Urothelium cell line (cell line): ENCODE measurements at regions not wholly inside any gene's neighbourhood (a gene's known extent, or its start where the extent isn't known, plus 50 kb on each side); places are given as distances from the start of the nearest gene placed in this dataset.
"Not testable (repeated sequence)": the region's sequence is repeated elsewhere in the genome, so short reads cannot be mapped to it uniquely, and the experiment has no call there.

Experiments used
- DNase-seq: peaks from one replicate; pipeline ENCODE4 v3.0.0; 2011; ENCODE audit warnings: low spot score, mixed read lengths
- FAIRE-seq: peaks from 2 replicates; lab custom pipeline; 2011; peaks lifted over from hg19 to GRCh38; lab: Jason Lieb, UNC

GRCh38 chr10:53664282-53665019 lies 891.9 kb upstream of the MBL2 start:
- FAIRE-seq, result no peak
- peak; percentile 11 for DNase-seq

GRCh38 chr10:53650794-53651193 lies 878.2 kb upstream of the MBL2 start:
- DNase-seq (no peak), FAIRE-seq (no peak)

DNA sequence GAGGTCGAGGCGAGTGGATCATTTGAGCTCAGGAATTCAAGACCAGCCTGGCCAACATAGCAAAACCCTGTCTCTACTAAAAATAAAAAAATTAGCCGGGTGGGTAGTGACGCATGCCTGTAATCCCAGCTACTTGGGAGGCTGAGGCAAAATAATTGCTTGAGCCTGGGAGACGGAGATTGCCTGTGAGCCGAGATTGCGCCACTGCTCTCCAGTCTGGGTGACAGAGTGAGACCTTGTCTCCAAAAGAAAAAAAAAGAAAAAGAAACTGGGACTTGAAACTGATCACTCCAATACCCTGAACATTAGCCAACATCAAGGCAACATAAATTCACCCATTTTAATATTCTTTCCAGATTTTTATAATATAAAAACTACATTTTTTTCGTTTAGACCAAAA lies 874.6 kb upstream of the MBL2 start:
- not testable (repeated sequence) for DNase-seq, FAIRE-seq

DNA sequence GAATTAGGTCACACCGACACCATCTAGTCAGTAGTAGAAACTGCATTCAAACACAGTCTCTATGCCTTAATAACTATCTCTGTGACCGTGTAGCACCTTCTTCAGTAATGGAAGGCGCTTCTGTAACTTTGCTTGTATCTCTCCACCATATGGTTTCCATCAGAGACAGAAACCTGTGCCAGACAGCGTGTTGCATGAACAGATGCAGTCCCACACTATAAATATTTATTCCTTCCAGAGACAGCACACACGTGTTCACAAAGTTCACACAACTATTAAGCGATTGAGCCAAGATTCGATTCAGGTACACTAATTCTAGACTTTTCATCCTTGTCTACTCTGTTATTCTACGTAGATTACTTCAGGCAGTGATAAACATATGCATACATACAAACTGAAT lies 873.9 kb upstream of the MBL2 start:
- FAIRE-seq (no peak), DNase-seq (no peak)

- DNase-seq (no peak), FAIRE-seq (no peak)
Observed at GRCh38 chr10:53645951-53646350, 873.4 kb upstream of the MBL2 start.

GRCh38 chr10:53638006-53638405 lies 865.4 kb upstream of the MBL2 start:
- FAIRE-seq, result no peak
- DNase-seq, result no peak

DNA sequence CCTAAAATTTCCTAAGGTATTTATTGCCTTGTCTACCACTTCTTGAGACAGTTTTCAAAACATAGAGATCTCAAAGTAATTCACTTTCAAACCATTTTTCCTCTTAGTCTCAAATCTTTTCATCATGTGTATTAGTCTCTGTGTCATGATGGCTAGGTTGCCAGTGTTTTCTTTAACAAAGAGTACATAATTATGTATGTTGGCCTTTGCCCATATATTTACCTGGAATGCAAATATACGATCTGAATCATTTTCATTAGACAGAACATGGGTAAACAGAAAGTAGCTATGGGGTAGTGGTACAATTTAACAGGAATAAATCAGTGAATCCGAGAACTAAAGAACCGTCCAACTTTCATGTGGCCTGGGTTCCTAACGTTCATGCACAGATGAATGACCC lies 852.1 kb upstream of the MBL2 start:
- DNase-seq (no peak), FAIRE-seq (no peak)

DNA sequence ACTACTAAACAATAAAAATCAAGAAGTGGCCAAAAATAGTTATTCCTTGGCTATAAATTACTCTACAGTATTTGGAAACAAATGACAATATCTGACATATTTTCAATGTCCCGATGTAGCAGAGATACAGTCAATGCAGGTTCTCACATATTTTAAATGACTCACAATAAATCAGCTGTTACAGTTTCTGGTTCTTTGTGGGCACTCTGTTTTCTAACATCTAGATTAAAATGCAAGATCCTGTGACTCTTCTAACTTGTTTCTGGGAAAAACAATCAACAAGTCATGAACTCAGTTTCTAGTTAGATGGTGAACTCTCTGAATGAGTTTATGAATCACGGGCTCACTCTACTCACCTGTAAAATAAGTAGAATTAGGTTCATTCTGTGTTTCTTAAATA lies 849.6 kb upstream of the MBL2 start:
- DNase-seq (no peak), FAIRE-seq (no peak)

GRCh38 chr10:53619671-53620070 lies 847.1 kb upstream of the MBL2 start:
- peak; percentile 12 for DNase-seq
- no peak for FAIRE-seq

DNA sequence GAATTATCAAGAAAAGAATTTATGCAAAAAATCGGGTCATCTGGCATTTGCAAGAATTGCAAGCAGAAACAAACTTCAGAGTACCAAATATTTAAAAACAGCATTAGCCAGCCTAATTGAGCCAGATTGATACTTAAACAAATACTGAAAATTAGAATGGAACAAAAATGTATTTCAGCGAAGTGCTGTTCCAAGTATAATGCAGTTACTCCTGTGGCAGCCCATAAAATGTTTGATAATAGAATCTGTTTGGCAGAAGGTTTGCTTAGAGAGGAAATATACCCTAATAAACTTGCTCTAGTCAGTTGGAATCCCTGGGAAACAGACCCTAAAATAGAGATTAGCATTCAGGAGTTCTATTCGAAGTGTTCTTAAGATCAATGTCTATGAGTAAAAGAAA lies 835.1 kb upstream of the MBL2 start:
- DNase-seq (no peak), FAIRE-seq (no peak)

DNA sequence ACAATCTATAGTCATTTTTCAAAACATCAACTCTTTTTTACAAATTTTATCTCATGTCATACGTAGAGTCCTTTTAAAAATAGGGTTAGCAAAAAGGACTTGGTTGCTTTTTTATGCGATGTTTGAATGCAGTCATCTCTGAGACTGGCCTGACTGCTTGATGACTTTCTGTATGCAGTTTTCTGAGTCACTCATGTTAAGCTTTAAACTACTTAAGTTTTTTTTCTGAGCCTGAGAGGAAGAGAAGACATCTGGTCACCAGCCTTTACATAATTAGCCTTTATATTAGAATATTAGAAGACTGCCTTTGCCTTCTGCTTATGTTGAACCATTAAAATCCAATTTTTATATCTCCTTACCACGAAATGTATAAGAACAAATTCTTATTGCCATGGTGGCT lies 834.4 kb upstream of the MBL2 start:
- no peak for DNase-seq
- FAIRE-seq, result no peak

GRCh38 chr10:53601260-53601875 lies 828.8 kb upstream of the MBL2 start:
- FAIRE-seq (peak; percentile 67), DNase-seq (peak; percentile 26)

GRCh38 chr10:53598914-53599313 lies 826.3 kb upstream of the MBL2 start:
- DNase-seq (peak; percentile 40), FAIRE-seq (no peak)

- no peak for FAIRE-seq
- DNase-seq, result no peak
Observed at GRCh38 chr10:53597835-53598251, 825.3 kb upstream of the MBL2 start.

- FAIRE-seq (no peak), DNase-seq (no peak)
Observed at GRCh38 chr10:53580465-53580864, 807.9 kb upstream of the MBL2 start.

GRCh38 chr10:53579773-53580172 lies 807.2 kb upstream of the MBL2 start:
- FAIRE-seq (no peak), DNase-seq (no peak)

DNA sequence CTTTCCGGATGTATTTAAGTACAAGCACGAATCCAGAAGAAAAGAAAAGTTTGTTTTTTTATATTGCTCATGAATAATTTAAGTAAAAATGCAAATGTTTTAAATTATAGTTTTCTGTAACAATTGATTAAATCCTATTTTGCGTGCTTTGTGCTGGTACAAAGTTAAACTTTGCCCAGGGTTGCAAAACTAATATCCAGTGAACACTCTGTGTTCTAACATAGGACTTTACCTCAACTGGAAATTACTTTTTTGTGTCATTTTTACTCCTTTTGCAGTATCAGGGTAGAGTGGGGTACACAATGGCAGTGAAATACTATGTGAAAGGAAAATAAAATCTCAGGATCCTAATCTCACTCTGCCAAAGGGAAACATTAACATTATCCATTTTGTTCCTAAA lies 801.4 kb upstream of the MBL2 start:
- FAIRE-seq (no peak), DNase-seq (no peak)

DNA sequence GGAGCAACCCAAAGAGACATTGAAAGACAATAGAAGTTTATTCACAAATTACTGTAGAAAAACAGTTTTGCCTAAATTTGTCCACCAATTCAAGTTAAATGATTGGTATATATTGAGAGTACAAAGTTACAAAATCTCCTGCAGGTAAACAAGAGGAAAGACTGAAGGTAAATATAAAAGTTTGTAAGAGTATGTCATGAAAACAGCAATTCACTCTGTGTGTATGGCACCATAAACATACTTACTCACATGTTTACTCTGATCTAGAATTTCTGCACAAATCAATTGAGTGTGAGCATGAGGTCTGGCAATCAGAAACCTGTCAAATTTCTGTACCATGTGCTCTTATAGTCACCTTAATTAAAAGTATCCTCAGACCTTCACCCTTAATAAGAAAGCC lies 800.9 kb upstream of the MBL2 start:
- DNase-seq (no peak), FAIRE-seq (no peak)

DNA sequence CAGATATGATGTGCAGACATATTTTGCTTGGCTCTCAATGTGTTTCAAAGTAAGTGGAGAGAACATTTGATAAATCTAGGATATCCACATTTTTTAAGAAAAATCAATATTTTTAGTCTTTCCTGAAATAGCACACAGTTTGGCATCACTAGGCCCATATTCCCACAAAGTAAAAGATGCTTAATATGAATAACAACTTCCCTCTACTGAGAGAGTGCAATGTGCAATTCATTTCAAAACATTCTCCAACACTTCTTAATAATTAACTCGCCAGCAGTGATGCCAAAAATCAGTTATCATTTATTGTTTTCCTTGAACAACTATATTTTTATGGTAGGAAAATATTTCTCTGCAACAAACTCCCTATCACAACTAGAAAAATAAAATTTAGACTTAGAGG lies 800.2 kb upstream of the MBL2 start:
- DNase-seq (no peak), FAIRE-seq (no peak)

GRCh38 chr10:53570221-53570620 lies 797.6 kb upstream of the MBL2 start:
- FAIRE-seq (no peak), DNase-seq (no peak)

DNA sequence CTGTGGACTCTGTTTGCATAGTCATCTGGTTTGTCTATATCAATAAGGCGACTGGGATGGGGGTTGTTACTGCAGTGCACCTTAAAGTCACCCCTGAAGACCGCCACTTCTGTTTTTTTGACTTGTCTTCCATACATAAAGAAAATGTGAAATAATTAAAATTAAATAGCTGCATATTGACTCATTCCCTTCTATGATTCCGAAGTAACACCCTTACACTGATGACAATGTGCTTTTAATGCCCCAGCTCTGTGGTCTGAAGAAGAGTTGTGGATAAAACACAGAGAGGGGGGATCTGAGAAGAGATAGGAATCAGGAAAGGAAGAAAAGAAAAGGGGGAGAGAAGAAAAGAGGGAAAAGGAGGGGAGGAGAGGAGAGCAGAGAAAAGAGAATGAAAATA lies 796.9 kb upstream of the MBL2 start:
- FAIRE-seq (no peak), DNase-seq (no peak)

DNA sequence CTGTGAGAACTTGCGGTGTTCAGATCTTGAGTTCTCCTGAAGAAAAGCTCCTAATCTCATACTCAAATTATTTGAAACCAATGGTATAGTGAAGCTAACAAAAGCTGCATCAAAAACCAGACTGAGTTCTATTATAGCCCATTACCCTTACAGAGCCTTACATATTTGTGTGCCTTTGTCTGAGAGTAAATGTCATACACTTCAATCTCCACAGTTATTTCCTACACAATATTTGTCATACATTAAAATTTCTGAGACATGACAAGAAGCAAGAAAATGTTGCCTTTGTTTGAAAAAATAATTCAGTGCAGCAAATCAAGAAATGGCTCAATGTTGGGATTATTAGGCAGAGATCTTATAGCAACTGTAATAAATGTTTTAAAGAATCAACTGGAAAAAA lies 776.1 kb upstream of the MBL2 start:
- DNase-seq, result no peak
- FAIRE-seq, result no peak

DNA sequence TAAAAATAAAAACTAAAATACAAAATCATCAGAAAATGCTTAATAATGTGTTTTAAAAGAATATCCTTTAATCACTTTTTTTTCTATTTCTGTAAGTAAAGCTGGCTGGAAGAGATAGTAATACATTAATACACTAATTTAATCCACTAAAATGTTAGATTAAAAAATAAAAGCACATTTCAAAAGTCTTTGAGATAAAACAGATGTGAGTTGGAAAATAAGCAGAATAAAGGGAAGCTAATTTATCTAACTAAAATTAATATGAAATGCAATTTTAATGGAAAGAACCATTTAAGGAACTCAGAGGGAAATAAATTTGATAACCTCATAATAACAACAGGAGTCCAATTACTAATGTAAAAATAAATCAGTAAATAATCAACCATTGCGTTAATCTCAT lies 774.8 kb upstream of the MBL2 start:
- no peak for DNase-seq
- FAIRE-seq, result no peak
